ACC112 (cell line): ENCODE measurements at regions not wholly inside any gene's neighbourhood (a gene's known extent, or its start where the extent isn't known, plus 50 kb on each side); places are given as distances from the start of the nearest gene placed in this dataset.

Source experiments
- H2AFZ ChIP-seq: fragments of 200-600 bp; sonication (generic); one replicate; pipeline ENCODE4 v1.6.0; 2017; ENCODE audit warnings: antibody characterized with exemption, low read length; ENCODE audit not compliant: unreplicated experiment
- H3K27ac ChIP-seq: fragments of 200-600 bp; sonication (generic); 2 replicates; pipeline ENCODE4 v1.5.1; 2014; ENCODE audit warnings: low read depth, mild to moderate bottlenecking, antibody characterized with exemption, low read length, moderate library complexity
- H3K27me3 ChIP-seq: fragments of 200-600 bp; sonication (generic); 2 replicates; pipeline ENCODE4 v1.6.1; 2014; ENCODE audit warnings: mild to moderate bottlenecking, antibody characterized with exemption, low read length, moderate library complexity, mixed read lengths; ENCODE audit not compliant: insufficient read depth
- H3K36me3 ChIP-seq: fragments of 200-600 bp; sonication (generic); 2 replicates; pipeline ENCODE4 v1.6.1; 2016; ENCODE audit warnings: mild to moderate bottlenecking, antibody characterized with exemption, low read length, moderate library complexity, mixed read lengths; ENCODE audit not compliant: insufficient read depth
- H3K4me1 ChIP-seq: fragments of 200-600 bp; sonication (generic); one replicate; pipeline ENCODE4 v1.6.1; 2016; ENCODE audit warnings: low read length, mixed read lengths; ENCODE audit not compliant: insufficient read depth, unreplicated experiment, control insufficient read depth
- H3K4me3 ChIP-seq: fragments of 200-600 bp; sonication (generic); 2 replicates; pipeline ENCODE4 v1.5.1; 2014; ENCODE audit warnings: mild to moderate bottlenecking, low read depth, low read length
- H3K79me2 ChIP-seq: fragments of 200-600 bp; sonication (generic); one replicate; pipeline ENCODE4 v1.6.0; 2016; ENCODE audit warnings: low read length; ENCODE audit not compliant: control insufficient read depth, unreplicated experiment, insufficient read depth

- no peaks in the 10 kb centered on the region for H3K27me3 ChIP-seq
- no peak overlapping the region for H2AFZ ChIP-seq
- no peak overlapping the region for H3K4me3 ChIP-seq
Measured at GRCh38 chr22:49039625-49040024, 788.0 kb downstream of the BRD1 start.

GRCh38 chr22:49037701-49038245 is 789.9 kb downstream of the BRD1 start:
- H3K27ac ChIP-seq: no peak overlapping the region
- no peaks in the 10 kb centered on the region for H3K79me2 ChIP-seq
- no peak overlapping the region for H2AFZ ChIP-seq
- H3K4me3 ChIP-seq: no peak overlapping the region
- no peaks in the 10 kb centered on the region for H3K4me1 ChIP-seq
- no peaks in the 10 kb centered on the region for H3K27me3 ChIP-seq
- H3K36me3 ChIP-seq: no peaks in the 10 kb centered on the region

More at GRCh38 chr22:49039625-49040024, 788.0 kb downstream of the BRD1 start:
- Histone ChIP-seq H3K27ac (no peak overlapping the region), H3K79me2 (no peaks in the 10 kb centered on the region), H3K36me3 (no peaks in the 10 kb centered on the region), H3K4me1 (no peaks in the 10 kb centered on the region)

GRCh38 chr22:49036513-49036912 is 791.2 kb downstream of the BRD1 start:
- H3K79me2 ChIP-seq: no peaks in the 10 kb centered on the region
- H3K27me3 ChIP-seq: no peaks in the 10 kb centered on the region

GRCh38 chr22:49035818-49036457 is 791.7 kb downstream of the BRD1 start:
- Histone ChIP-seq H3K27me3 (no peaks in the 10 kb centered on the region), H3K4me3 (no peak overlapping the region)

More at GRCh38 chr22:49036513-49036912, 791.2 kb downstream of the BRD1 start:
- no peaks in the 10 kb centered on the region for H3K36me3 ChIP-seq
- H3K4me1 ChIP-seq: no peaks in the 10 kb centered on the region
- H3K4me3 ChIP-seq: no peak overlapping the region
- H3K27ac ChIP-seq: no peak overlapping the region
- H2AFZ ChIP-seq: no peak overlapping the region

GRCh38 chr22:49034836-49035817 is 792.5 kb downstream of the BRD1 start:
- Histone ChIP-seq H3K4me3 (no peak overlapping the region), H3K4me1 (no peaks in the 10 kb centered on the region), H3K27me3 (no peaks in the 10 kb centered on the region), H3K36me3 (no peaks in the 10 kb centered on the region), H3K27ac (no peak overlapping the region), H3K79me2 (no peaks in the 10 kb centered on the region), H2AFZ (no peak overlapping the region)

More at GRCh38 chr22:49035818-49036457, 791.7 kb downstream of the BRD1 start:
- Histone ChIP-seq H2AFZ (no peak overlapping the region), H3K36me3 (no peaks in the 10 kb centered on the region), H3K4me1 (no peaks in the 10 kb centered on the region), H3K27ac (no peak overlapping the region), H3K79me2 (no peaks in the 10 kb centered on the region)

GRCh38 chr22:49033616-49034015 is 794.1 kb downstream of the BRD1 start:
- no peak overlapping the region for H2AFZ ChIP-seq
- H3K27me3 ChIP-seq: no peaks in the 10 kb centered on the region
- no peaks in the 10 kb centered on the region for H3K79me2 ChIP-seq
- no peak overlapping the region for H3K4me3 ChIP-seq
- H3K36me3 ChIP-seq: no peaks in the 10 kb centered on the region
- no peaks in the 10 kb centered on the region for H3K4me1 ChIP-seq
- H3K27ac ChIP-seq: no peak overlapping the region

GRCh38 chr22:49032821-49033220 is 794.9 kb downstream of the BRD1 start:
- Histone ChIP-seq H3K27me3 (no peaks in the 10 kb centered on the region), H3K79me2 (no peaks in the 10 kb centered on the region), H3K36me3 (no peaks in the 10 kb centered on the region), H2AFZ (no peak overlapping the region), H3K4me1 (no peaks in the 10 kb centered on the region), H3K4me3 (no peak overlapping the region), H3K27ac (no peak overlapping the region)

GRCh38 chr22:49031746-49032330 is 795.8 kb downstream of the BRD1 start:
- Histone ChIP-seq H3K27ac (no peak overlapping the region), H3K36me3 (no peaks in the 10 kb centered on the region), H3K4me1 (no peaks in the 10 kb centered on the region), H3K4me3 (no peak overlapping the region), H3K79me2 (no peaks in the 10 kb centered on the region), H2AFZ (no peak overlapping the region), H3K27me3 (no peaks in the 10 kb centered on the region)

GRCh38 chr22:49028111-49028510 is 799.6 kb downstream of the BRD1 start:
- Histone ChIP-seq H3K27ac (no peak overlapping the region), H3K4me1 (no peaks in the 10 kb centered on the region), H2AFZ (no peak overlapping the region), H3K36me3 (no peaks in the 10 kb centered on the region), H3K4me3 (no peak overlapping the region), H3K79me2 (no peaks in the 10 kb centered on the region), H3K27me3 (no peaks in the 10 kb centered on the region)

GRCh38 chr22:49027368-49027670 is 800.4 kb downstream of the BRD1 start:
- Histone ChIP-seq H3K36me3 (no peaks in the 10 kb centered on the region), H3K27ac (no peak overlapping the region)

More at GRCh38 chr22:49027368-49027670, 800.4 kb downstream of the BRD1 start:
- H2AFZ ChIP-seq: no peak overlapping the region
- no peak overlapping the region for H3K4me3 ChIP-seq
- H3K79me2 ChIP-seq: no peaks in the 10 kb centered on the region
- no peaks in the 10 kb centered on the region for H3K27me3 ChIP-seq
- no peaks in the 10 kb centered on the region for H3K4me1 ChIP-seq
